ENCODE measurements at regions not wholly inside any gene's neighbourhood (a gene's known extent, or its start where the extent isn't known, plus 50 kb on each side); places are given as distances from the start of the nearest gene placed in this dataset.

DNA sequence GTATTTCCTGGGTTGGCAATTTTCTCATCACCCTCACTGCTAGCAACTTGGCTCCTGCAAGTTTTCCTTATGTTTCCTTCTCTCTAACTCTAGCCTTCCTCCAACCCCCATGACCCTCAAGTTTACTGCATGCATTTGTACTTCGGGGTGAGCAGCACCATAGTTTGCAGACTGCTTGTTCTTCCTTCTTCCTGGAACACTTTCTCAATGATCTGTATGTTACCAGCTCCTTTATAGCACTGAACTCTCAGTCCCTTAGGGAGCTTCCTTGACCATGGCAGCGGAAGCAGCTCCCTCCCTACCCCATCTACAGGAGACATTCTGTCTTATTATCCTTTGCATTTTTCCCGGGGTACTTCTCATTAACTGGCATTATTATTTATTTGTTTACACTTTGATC lies 1089.5 kb upstream of the GYPC start:
- DNase-seq (ENCODE audit: extremely low spot score, insufficient read length, low read depth) (no peak), FAIRE-seq (no peak)

- DNase-seq (ENCODE audit: extremely low spot score, insufficient read length, low read depth) (no peak), FAIRE-seq (no peak)
Measured at GRCh38 chr2:125567100-125567499, 1088.9 kb upstream of the GYPC start.

DNA sequence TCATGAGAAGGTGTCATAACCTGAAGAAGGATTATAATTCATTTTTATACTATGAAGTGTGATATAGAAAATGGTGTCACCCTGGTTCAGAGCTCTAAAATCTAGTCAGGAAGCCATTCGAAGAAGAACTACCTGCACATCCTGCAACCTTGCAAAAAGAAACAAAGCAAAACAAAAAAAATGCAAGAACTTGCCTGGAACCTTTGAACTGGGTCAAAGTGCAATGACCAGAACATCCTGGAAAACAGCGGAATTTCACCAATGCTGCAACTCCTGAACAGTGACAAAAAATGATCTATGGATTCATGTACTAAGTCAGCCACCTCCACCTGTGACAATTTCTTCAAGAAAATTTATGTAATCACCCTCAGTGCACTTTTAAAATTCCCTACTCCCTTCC lies 1083.3 kb upstream of the GYPC start:
- DNase-seq (ENCODE audit: extremely low spot score, insufficient read length, low read depth) (no peak), FAIRE-seq (no peak)

- no peak for FAIRE-seq
- no peak for DNase-seq (ENCODE audit: extremely low spot score, insufficient read length, low read depth)
Measured at GRCh38 chr2:125573432-125573831, 1082.5 kb upstream of the GYPC start.

- FAIRE-seq = no peak
- DNase-seq (ENCODE audit: extremely low spot score, insufficient read length, low read depth) = no peak
Measured at GRCh38 chr2:125576558-125576957, 1079.4 kb upstream of the GYPC start.

DNA sequence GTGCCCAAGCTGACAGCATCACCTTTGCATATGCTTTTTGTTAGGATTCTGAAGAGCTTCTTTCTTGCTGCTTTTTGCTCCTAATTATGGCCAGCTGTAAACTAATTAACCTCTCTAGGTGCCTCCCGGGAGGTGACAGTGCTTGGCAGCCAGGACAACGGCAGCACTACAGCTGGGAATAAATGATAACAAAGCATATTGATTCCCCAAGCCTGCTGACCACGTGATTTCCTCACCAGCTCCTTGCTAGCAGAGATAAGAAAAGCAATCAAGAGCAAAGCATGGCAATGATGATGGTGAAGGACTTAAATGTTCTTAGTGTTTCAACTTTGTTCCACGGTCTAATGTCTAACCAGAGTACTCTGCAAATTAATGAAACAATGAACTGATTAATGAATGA lies 1074.4 kb upstream of the GYPC start:
- FAIRE-seq = no peak

GRCh38 chr2:125582516-125582915 lies 1073.4 kb upstream of the GYPC start:
- FAIRE-seq (no peak), DNase-seq (ENCODE audit: extremely low spot score, insufficient read length, low read depth) (no peak)

More for the DNA sequence above, 1074.4 kb upstream of the GYPC start:
- DNase-seq (ENCODE audit: extremely low spot score, insufficient read length, low read depth) = no peak

GRCh38 chr2:125584732-125585131 lies 1071.2 kb upstream of the GYPC start:
- FAIRE-seq (no peak), DNase-seq (ENCODE audit: extremely low spot score, insufficient read length, low read depth) (no peak)

DNA sequence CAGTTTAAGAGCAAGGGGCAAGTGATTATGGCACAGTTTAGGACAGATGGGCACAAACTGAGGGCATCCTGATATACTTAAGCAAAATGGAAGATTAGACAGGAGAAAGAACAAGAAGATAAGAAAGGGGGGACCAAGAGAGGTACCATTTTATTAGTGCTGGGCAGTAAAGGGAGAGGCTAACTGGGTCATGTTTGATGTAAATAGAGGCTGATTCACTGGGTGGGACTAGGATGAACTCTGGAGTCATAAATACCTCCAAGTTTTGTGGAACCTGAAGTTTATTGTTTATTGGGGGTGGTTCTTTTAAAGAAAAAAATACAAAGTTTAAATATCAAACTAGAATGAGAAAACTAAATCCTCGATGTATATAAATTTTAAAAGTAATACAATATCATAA lies 1067.2 kb upstream of the GYPC start:
- FAIRE-seq (no peak), DNase-seq (ENCODE audit: extremely low spot score, insufficient read length, low read depth) (no peak)

DNA sequence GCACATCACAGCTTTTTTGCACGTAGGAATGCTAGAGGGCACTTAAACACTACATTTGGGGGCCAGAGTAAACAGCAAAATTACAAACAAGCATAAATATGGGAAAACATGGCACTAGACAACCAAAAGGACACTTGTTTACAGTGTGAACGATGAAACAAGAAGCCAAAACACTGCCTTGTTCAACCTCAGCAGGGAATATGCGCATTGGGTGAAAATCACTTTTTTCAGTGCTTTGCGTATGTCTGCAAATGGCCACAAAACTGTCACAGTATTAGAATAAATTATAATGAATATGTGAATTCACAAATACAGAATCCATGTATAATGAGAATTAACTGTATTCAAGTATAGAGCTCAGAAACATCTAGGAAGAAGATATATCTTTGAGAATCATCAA lies 1064.0 kb upstream of the GYPC start:
- DNase-seq (ENCODE audit: extremely low spot score, insufficient read length, low read depth) = no peak
- no peak for FAIRE-seq

DNA sequence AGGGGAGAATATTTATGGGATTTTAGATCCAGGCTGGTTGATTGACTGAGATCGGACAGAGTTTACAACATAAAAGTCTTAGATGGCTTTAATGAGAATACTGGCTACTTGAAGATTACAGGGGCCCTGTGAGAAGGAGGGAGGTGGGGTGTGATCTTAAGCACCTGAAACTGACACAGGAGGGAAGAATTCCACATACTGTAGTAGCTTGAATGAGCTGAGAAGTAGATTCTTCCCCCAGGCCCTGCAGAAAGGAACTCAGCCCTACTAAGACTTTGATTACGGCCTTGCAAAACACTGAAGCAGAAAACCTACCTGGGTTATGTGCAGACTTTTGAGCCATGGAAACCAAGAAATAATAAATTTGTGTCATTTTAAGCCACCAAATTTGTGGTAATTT lies 1062.9 kb upstream of the GYPC start:
- no peak for FAIRE-seq
- no peak for DNase-seq (ENCODE audit: extremely low spot score, insufficient read length, low read depth)

GRCh38 chr2:125596612-125597011 lies 1059.3 kb upstream of the GYPC start:
- FAIRE-seq (no peak), DNase-seq (ENCODE audit: extremely low spot score, insufficient read length, low read depth) (no peak)

- DNase-seq (ENCODE audit: extremely low spot score, insufficient read length, low read depth) (no peak), FAIRE-seq (no peak)
Measured at GRCh38 chr2:125615438-125615837, 1040.5 kb upstream of the GYPC start.

DNA sequence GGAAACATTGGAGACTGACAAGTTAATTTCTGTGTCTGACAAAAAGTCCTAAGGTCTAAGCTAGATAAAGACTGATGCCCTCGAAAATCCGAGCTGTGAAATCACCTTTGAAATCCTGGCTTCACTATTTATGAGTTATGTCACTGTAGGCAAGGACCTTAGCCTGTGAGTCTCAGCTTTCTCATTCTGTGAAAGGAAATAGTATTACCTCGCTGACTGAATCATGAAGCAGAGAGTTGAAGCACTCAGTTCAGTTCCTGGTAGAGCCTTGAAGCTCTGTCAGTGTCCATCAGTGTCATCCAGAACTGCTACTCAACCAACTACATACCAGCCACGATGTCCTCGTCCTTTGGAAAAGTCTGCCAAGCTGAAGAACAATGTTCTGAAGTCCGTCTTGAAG lies 1025.6 kb upstream of the GYPC start:
- no peak for DNase-seq (ENCODE audit: extremely low spot score, insufficient read length, low read depth)
- FAIRE-seq = no peak

- DNase-seq (ENCODE audit: extremely low spot score, insufficient read length, low read depth) = no peak
- no peak for FAIRE-seq
Measured at GRCh38 chr2:125634662-125635061, 1021.3 kb upstream of the GYPC start.

DNA sequence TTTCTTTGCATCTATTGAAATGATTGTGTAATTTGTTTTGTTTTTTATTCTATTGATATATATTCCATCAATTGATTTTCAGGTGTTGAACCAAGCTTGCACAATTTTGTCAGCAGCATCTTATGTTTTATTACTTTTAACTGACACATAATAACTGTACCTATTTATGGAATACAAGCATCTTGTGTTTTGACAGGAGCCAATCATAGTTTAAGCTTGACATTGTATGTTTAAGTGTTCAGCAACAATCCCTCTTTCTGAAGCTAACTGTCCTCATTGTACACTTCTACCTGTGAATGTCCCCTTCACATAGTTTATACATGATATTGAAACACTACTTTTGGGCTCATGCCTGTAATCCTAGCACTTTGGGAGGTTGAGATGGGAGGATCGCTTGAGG lies 1017.6 kb upstream of the GYPC start:
- FAIRE-seq = no peak
- DNase-seq (ENCODE audit: extremely low spot score, insufficient read length, low read depth) = no peak

- FAIRE-seq = no peak
- DNase-seq (ENCODE audit: extremely low spot score, insufficient read length, low read depth) = no peak
Measured at GRCh38 chr2:125642032-125642431, 1013.9 kb upstream of the GYPC start.

GRCh38 chr2:125643128-125643527 lies 1012.8 kb upstream of the GYPC start:
- FAIRE-seq (no peak), DNase-seq (ENCODE audit: extremely low spot score, insufficient read length, low read depth) (no peak)

GRCh38 chr2:125643585-125643984 lies 1012.4 kb upstream of the GYPC start:
- no peak for FAIRE-seq
- no peak for DNase-seq (ENCODE audit: extremely low spot score, insufficient read length, low read depth)

- FAIRE-seq (no peak), DNase-seq (ENCODE audit: extremely low spot score, insufficient read length, low read depth) (no peak)
Measured at GRCh38 chr2:125644257-125644656, 1011.7 kb upstream of the GYPC start.

DNA sequence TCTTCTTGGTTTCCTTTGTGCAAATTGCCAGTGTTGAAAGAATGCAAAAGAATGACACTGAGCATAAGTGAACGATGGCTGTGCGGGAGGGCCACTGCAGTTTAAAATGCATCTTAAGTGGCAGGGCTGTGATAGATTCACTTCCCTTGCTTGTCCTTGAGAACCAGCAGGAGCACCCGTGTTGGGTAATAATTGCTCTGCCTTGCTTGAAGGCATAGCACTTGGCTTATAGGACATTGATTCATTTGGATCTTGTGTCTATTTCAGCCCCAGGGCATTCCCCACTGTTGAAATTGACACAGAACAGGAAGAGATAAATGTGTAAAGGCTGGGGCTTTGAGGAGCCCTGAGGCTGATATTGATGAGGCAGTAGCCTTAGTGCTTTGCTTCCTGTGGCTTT lies 1003.7 kb upstream of the GYPC start:
- no peak for DNase-seq (ENCODE audit: extremely low spot score, insufficient read length, low read depth)

DNA sequence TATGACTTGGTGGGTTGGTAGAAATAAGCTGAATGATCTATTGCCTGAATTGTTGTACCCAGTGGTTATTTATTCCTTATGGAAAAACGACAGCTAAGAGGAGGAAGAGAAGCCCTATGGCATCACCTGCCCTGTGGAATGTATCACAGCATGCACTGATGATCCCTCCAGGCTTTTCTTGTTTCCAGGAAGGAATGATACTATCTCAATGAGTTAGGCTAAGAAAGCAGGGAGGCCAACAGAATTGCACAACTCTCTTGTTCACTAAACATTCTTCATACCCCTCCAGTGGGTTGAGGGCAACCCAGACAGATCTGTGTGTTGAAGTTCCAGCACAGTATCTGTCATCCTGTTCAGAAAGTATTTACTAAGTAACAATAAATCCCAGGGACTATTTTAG lies 1001.7 kb upstream of the GYPC start:
- DNase-seq (ENCODE audit: extremely low spot score, insufficient read length, low read depth) = no peak
- FAIRE-seq = no peak

More for the DNA sequence above, 1003.7 kb upstream of the GYPC start:
- FAIRE-seq = no peak

- DNase-seq (ENCODE audit: extremely low spot score, insufficient read length, low read depth) (no peak), FAIRE-seq (no peak)
Measured at GRCh38 chr2:125656190-125656589, 999.8 kb upstream of the GYPC start.

All from GM18507 (cell line).